Astrocyte (in vitro differentiated cells and primary cell): ENCODE measurements at regions not wholly inside any gene's neighbourhood (a gene's known extent, or its start where the extent isn't known, plus 50 kb on each side); places are given as distances from the start of the nearest gene placed in this dataset.

ENCODE experiments used
- DNase-seq: peaks from one replicate; pipeline ENCODE4 v3.0.0-alpha.2; 2010; ENCODE audit warnings: low read depth
- FAIRE-seq: peaks from 2 replicates; lab custom pipeline; 2011; peaks lifted over from hg19 to GRCh38; lab: Jason Lieb, UNC
- H2AFZ ChIP-seq: 2 replicates; pipeline ENCODE4 v1.6.0; 2012; ENCODE audit warnings: low read depth, low read length, inconsistent platforms
- H3K27ac ChIP-seq: 2 replicates; pipeline ENCODE4 v1.5.1; 2011; ENCODE audit warnings: low read depth, low read length, inconsistent platforms
- H3K27me3 ChIP-seq: 2 replicates; pipeline ENCODE4 v1.6.0; 2011; ENCODE audit warnings: low read length, inconsistent platforms; ENCODE audit not compliant: insufficient read depth
- H3K36me3 ChIP-seq: 2 replicates; pipeline ENCODE4 v1.5.1; 2011; ENCODE audit warnings: low read length, inconsistent platforms; ENCODE audit not compliant: insufficient read depth
- H3K4me1 ChIP-seq: 2 replicates; pipeline ENCODE4 v1.5.1; 2011; ENCODE audit warnings: low read length, inconsistent platforms; ENCODE audit not compliant: insufficient read depth
- H3K4me2 ChIP-seq: 2 replicates; pipeline ENCODE4 v1.6.0; 2012; ENCODE audit warnings: low read length, inconsistent platforms
- H3K4me3 ChIP-seq: 2 replicates; pipeline ENCODE4 v1.5.1; 2011; ENCODE audit warnings: low read depth, mild to moderate bottlenecking, low read length, inconsistent platforms; ENCODE audit not compliant: insufficient read depth
- H3K79me2 ChIP-seq: 2 replicates; pipeline ENCODE4 v1.6.0; 2012; ENCODE audit warnings: mild to moderate bottlenecking, low read length, inconsistent platforms; ENCODE audit not compliant: insufficient read depth
- H3K9ac ChIP-seq: 2 replicates; pipeline ENCODE4 v1.6.0; 2012; ENCODE audit warnings: mild to moderate bottlenecking, low read length, inconsistent platforms
- H3K9me3 ChIP-seq: 2 replicates; pipeline ENCODE4 v1.5.1; 2012; ENCODE audit warnings: low read depth, mild to moderate bottlenecking, low read length, inconsistent platforms; ENCODE audit not compliant: insufficient read depth
- H4K20me1 ChIP-seq: 2 replicates; pipeline ENCODE4 v1.6.0; 2012; ENCODE audit warnings: low read length, inconsistent platforms; ENCODE audit not compliant: insufficient read depth
- H3K27ac Mint-ChIP-seq: one replicate; pipeline ENCODE4 v1.8.0; 2021; ENCODE audit warnings: mild to moderate bottlenecking, mixed read lengths; ENCODE audit not compliant: unreplicated experiment
- H3K27me3 Mint-ChIP-seq: one replicate; pipeline ENCODE4 v1.8.0; 2021; ENCODE audit warnings: low read depth, mixed read lengths; ENCODE audit not compliant: unreplicated experiment
- H3K36me3 Mint-ChIP-seq: one replicate; pipeline ENCODE4 v1.8.0; 2021; ENCODE audit warnings: low read depth, mixed read lengths; ENCODE audit not compliant: unreplicated experiment
- H3K4me1 Mint-ChIP-seq: one replicate; pipeline ENCODE4 v1.8.0; 2021; ENCODE audit warnings: low read depth, mixed read lengths; ENCODE audit not compliant: unreplicated experiment
- H3K4me3 Mint-ChIP-seq: one replicate; pipeline ENCODE4 v1.8.0; 2021; ENCODE audit warnings: mild to moderate bottlenecking, moderate library complexity, mixed read lengths; ENCODE audit not compliant: unreplicated experiment
- H3K9me3 Mint-ChIP-seq: one replicate; pipeline ENCODE4 v1.8.0; 2021; ENCODE audit warnings: mild to moderate bottlenecking, mixed read lengths; ENCODE audit not compliant: unreplicated experiment
- EZH2 ChIP-seq: IDR thresholded peaks from 2 replicates; pipeline ENCODE4 v1.6.1; 2012; ENCODE audit warnings: mild to moderate bottlenecking, low read length, inconsistent platforms; ENCODE audit not compliant: insufficient read depth
- TF ChIP-seq, protein P1 (sequence below): IDR thresholded peaks from 2 replicates; pipeline ENCODE4 v1.5.1; 2011; ENCODE audit warnings: low read depth, mild to moderate bottlenecking, inconsistent platforms, low read length, moderate library complexity; ENCODE audit not compliant: insufficient read depth

DNA sequence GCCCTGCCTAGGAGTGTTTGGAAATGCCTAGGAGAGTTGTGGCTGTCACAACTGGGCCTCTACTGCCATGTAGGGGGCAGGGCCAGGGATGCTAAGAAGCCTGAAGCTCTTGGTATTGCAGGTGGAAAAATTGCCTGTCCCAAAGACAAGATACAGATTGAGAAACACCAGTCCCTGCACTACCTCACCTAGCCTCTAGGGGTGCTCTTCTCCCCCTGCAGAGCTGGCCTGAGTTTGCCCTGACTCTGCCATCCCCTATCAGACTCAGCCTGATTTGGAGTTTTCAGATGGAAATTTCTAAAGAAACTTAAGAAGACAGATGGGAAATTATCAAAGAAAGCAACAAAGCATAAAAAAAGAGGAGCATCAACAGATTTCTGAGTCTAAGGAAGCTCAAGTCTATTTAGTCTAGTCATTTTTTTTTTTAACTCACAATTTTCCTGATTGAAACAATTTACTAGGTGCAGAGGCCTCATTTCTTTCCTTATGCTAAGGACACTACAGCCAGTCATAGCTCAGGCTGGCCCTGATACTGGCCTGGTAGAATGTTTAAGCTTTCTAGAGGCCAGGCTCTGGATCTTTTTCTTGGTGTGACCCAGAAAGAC lies 61.4 kb upstream of the LRRN2 start:
- no peak overlapping the region for H3K27ac ChIP-seq
- no peak overlapping the region for H2AFZ ChIP-seq
- Mint-ChIP-seq H3K4me1 (no peaks in the 10 kb centered on the region), H3K4me3 (no peak overlapping the region), H3K9me3 (peaks cover 2% of the 10 kb centered on the region), H3K27ac (no peak overlapping the region), H3K27me3 (peaks cover 42% of the 10 kb centered on the region), H3K36me3 (peaks cover 2% of the 10 kb centered on the region)
- H3K9me3 ChIP-seq = no peaks in the 10 kb centered on the region
- H3K27me3 ChIP-seq = peaks cover 15% of the 10 kb centered on the region
- no peaks in the 10 kb centered on the region for H3K36me3 ChIP-seq
- DNase-seq (peak; percentile 15), FAIRE-seq (no peak)
- no peak overlapping the region for H3K4me3 ChIP-seq
- no peaks in the 10 kb centered on the region for H4K20me1 ChIP-seq
- H3K4me2 ChIP-seq = no peak overlapping the region
- TF ChIP-seq, protein P1, sequence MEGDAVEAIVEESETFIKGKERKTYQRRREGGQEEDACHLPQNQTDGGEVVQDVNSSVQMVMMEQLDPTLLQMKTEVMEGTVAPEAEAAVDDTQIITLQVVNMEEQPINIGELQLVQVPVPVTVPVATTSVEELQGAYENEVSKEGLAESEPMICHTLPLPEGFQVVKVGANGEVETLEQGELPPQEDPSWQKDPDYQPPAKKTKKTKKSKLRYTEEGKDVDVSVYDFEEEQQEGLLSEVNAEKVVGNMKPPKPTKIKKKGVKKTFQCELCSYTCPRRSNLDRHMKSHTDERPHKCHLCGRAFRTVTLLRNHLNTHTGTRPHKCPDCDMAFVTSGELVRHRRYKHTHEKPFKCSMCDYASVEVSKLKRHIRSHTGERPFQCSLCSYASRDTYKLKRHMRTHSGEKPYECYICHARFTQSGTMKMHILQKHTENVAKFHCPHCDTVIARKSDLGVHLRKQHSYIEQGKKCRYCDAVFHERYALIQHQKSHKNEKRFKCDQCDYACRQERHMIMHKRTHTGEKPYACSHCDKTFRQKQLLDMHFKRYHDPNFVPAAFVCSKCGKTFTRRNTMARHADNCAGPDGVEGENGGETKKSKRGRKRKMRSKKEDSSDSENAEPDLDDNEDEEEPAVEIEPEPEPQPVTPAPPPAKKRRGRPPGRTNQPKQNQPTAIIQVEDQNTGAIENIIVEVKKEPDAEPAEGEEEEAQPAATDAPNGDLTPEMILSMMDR = peak; percentile 91
- no peak for TF ChIP-seq EZH2
- no peaks in the 10 kb centered on the region for H3K4me1 ChIP-seq
- no peaks in the 10 kb centered on the region for H3K79me2 ChIP-seq
- no peak overlapping the region for H3K9ac ChIP-seq

DNA sequence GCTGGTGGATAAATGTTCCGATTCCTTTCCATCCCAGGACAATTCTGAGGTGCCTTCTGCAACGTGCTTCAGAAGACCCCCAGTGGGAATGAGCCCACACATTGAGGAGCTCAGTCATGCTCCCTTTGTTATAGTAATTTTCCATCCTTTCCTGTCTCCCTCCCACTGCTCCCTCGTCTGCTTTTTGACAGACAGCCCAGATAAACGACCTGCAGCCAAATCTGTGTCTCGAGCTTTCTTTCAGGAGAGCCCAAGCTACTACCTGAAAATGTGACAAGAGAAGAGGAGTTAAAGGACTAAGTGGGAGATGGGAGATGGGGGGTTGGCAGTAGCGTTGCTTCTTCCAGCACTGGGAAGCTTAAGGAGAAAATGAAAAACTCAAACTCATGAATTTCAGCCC lies 65.9 kb upstream of the LRRN2 start:
- H3K4me1 ChIP-seq = no peaks in the 10 kb centered on the region
- Mint-ChIP-seq H3K4me3 (peak overlapping the region; percentile 3), H3K9me3 (peaks cover 1% of the 10 kb centered on the region), H3K27me3 (peaks cover 29% of the 10 kb centered on the region), H3K4me1 (no peaks in the 10 kb centered on the region), H3K27ac (no peak overlapping the region), H3K36me3 (no peaks in the 10 kb centered on the region)
- peaks cover 2% of the 10 kb centered on the region for H3K27me3 ChIP-seq
- TF ChIP-seq, protein P1 = no peak
- TF ChIP-seq EZH2 = no peak
- no peak overlapping the region for H3K9ac ChIP-seq
- no peak overlapping the region for H3K4me3 ChIP-seq
- H3K4me2 ChIP-seq = no peak overlapping the region
- H2AFZ ChIP-seq = no peak overlapping the region
- H4K20me1 ChIP-seq = no peaks in the 10 kb centered on the region
- H3K36me3 ChIP-seq = no peaks in the 10 kb centered on the region
- no peak for FAIRE-seq
- H3K9me3 ChIP-seq = no peaks in the 10 kb centered on the region
- H3K79me2 ChIP-seq = no peaks in the 10 kb centered on the region
- H3K27ac ChIP-seq = no peak overlapping the region
- no peak for DNase-seq

DNA sequence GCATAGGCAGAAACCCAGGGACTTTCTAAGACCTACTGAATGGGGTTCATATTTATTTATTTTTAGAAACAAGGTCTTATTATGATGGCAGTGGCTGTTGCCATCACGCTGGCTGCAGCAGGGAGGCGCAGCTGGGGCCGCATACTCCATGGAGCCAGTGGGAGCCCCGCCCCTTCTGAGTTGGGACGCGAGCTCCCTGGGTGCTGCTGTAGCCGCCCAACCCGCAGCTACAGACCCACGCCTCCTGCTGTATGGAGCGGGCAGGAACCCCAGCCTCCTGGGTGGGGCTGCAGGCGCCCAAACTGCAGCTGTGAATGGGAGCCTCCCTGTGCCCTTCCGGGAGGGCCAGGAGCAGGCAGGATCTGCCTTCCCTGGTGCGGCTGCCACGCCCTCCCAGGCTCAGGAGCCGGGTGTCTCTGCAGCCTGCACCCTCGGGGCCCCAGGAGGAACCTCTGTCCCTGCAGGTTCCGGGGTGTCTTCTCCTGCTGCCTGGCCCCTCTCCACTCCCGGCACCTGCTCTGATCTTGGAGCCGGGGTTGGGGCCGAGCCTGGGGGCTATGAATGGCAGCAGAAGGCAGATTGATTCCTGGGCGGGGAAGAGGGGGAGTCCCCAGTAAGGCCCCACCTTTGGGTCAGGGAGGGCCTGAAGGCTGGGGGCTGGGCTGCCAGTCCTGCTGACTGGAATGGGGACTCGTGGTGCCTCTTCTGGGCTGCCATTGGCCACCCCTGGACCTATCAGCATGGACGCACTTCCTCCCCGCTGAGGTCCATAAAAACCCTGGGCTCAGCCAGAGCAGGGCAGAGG lies 66.5 kb upstream of the LRRN2 start:
- no peaks in the 10 kb centered on the region for H3K4me1 Mint-ChIP-seq
- Histone ChIP-seq H3K4me1 (no peaks in the 10 kb centered on the region), H3K4me2 (no peak overlapping the region), H2AFZ (no peak overlapping the region), H3K79me2 (no peaks in the 10 kb centered on the region), H4K20me1 (no peaks in the 10 kb centered on the region), H3K27me3 (peaks cover 4% of the 10 kb centered on the region), H3K9me3 (no peaks in the 10 kb centered on the region), H3K4me3 (no peak overlapping the region), H3K9ac (no peak overlapping the region), H3K36me3 (no peaks in the 10 kb centered on the region), H3K27ac (no peak overlapping the region)
- TF ChIP-seq EZH2 = no peak
- TF ChIP-seq, protein P1 = no peak
- H3K36me3 Mint-ChIP-seq = no peaks in the 10 kb centered on the region
- DNase-seq = no peak
- H3K27ac Mint-ChIP-seq = no peak overlapping the region
- H3K27me3 Mint-ChIP-seq = peaks cover 29% of the 10 kb centered on the region
- no peak for FAIRE-seq
- H3K9me3 Mint-ChIP-seq = peaks cover 1% of the 10 kb centered on the region
- H3K4me3 Mint-ChIP-seq = peak overlapping the region; percentile 3
